Small intestine (tissue), 7 donors: ENCODE measurements at regions not wholly inside any gene's neighbourhood (a gene's known extent, or its start where the extent isn't known, plus 50 kb on each side); places are given as distances from the start of the nearest gene placed in this dataset.

ENCODE experiments used
- DNase-seq, 2 donors: peaks; one replicate each; pipeline versions ENCODE4 v3.0.0 to v3.0.0-alpha.2; 2013
- FAIRE-seq: peaks from 2 replicates; lab custom pipeline; 2012; peaks lifted over from hg19 to GRCh38; lab: Jason Lieb, UNC
- H3K27ac ChIP-seq, 3 donors: one replicate each; pipeline ENCODE4 v1.5.1; 2013; ENCODE audit warnings: low read length in 2 of 3, mild to moderate bottlenecking in 2 of 3, control low read depth in 1 of 3, inconsistent platforms in 1 of 3, low read depth in 1 of 3, moderate library complexity in 1 of 3
- H3K27me3 ChIP-seq, 3 donors: one replicate each; pipeline ENCODE4 v1.6.1; 2013; ENCODE audit warnings: low read length in 3 of 3, inconsistent platforms in 1 of 3; ENCODE audit not compliant: control insufficient read depth in 3 of 3, insufficient read depth in 3 of 3
- H3K36me3 ChIP-seq, 3 donors: one replicate each; pipeline ENCODE4 v1.6.1; 2013; ENCODE audit warnings: low read length in 3 of 3, inconsistent platforms in 1 of 3, low read depth in 1 of 3, mild to moderate bottlenecking in 1 of 3, moderate library complexity in 1 of 3; ENCODE audit not compliant: control insufficient read depth in 3 of 3, insufficient read depth in 2 of 3
- H3K4me1 ChIP-seq, 3 donors: one replicate each; pipeline ENCODE4 v1.6.1; 2013; ENCODE audit warnings: low read length in 2 of 3, inconsistent platforms in 1 of 3, low read depth in 1 of 3, mild to moderate bottlenecking in 1 of 3, moderate library complexity in 1 of 3; ENCODE audit not compliant: control insufficient read depth in 3 of 3, insufficient read depth in 2 of 3
- H3K4me3 ChIP-seq, 3 donors: one replicate each; pipeline ENCODE4 v1.5.1; 2013; ENCODE audit warnings: low read length in 3 of 3, control low read depth in 1 of 3, inconsistent platforms in 1 of 3, low read depth in 1 of 3, mild to moderate bottlenecking in 1 of 3, moderate library complexity in 1 of 3
- H3K9me3 ChIP-seq, 2 donors: one replicate each; pipeline ENCODE4 v1.6.1; 2013; ENCODE audit warnings: low read depth in 1 of 2, low read length in 1 of 2; ENCODE audit not compliant: control insufficient read depth in 2 of 2, insufficient read depth in 1 of 2
- WGBS, 3 donors: extraction: QIAGEN DNeasy Blood & Tissue Kit; methylation state at CpG; one replicate each; pipeline ENCODE4 v1.1.7; 2013; 5-methylcytosine and 5-hydroxymethylcytosine counted together
- donor health status: healthy with polysubstance abuse.
- donor health status: control.
- donor health status: control.
- donor health status: Bipolar disorder and iron deficiency.
- donor health status: healthy.

DNA sequence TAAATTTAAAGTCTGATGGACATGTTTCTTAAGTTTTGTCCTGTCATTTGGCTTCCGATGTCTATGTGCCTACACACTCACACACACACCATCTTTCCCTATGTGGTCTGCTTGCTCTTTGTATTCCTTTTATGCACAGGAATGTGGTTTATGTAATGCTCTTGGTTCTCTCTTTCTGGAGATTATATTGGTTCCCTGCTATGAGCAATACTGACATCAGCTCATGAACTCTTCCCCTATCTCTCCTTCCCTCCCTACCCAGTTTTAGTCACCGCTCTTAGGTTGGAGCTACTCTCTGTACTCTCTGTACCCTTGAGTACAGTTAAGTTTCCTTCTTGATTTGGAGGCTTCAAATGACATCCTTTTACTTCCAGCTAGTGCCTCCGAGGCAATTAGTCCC is 77.9 kb upstream of the MVB12B start:
- peaks cover 0 to 7% of the 10 kb centered on the region in 2 donors for H3K9me3 ChIP-seq
- WGBS, 3 donors = 90 to 91% (median 90%) methylated on average over 3 of the region's 3 CpGs
- no peak for FAIRE-seq

DNA sequence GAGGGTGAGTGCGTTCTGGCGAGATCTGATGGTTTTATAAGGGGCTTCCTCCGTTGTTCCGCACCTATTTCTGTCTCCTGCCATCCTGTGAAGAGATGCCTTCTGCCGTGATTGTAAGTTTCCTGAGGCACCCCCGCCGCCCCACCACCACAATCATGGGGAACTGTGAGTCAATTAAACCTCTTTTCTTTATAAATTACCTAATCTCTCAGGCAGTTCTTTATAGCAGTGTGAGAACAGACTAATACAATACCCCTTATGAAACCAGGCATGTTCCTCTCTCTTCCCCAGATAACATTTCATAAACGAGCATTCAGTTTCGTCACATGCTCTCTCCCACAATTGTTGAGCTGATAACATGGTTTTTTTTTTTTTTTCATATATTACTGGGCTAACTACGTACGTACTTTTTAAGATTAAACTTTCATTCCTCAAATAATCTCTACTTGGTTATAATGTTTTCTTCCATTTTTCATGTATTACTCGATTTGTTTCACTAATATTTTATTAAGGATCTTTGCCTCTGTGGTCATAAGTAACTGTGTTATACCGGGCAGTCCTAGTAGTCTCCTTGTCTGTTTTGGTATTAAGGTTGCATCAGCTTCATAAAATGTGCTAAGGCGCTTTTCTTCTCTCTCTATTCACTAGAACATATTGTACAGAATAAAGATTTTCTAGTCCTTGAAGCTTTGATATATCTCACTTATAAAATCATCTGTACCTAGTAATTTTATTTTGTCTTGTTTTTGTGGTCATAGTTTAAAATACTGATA is 64.9 kb upstream of the MVB12B start:
- Histone ChIP-seq H3K4me1 (no peaks in the 10 kb centered on the region), H3K27me3 (peaks cover 0 to 12% (median 9%) of the 10 kb centered on the region in 3 donors), H3K4me3 (no peak overlapping the region), H3K36me3 (no peaks in the 10 kb centered on the region), H3K27ac (no peak overlapping the region), H3K9me3 (no peaks in the 10 kb centered on the region)
- 54 to 61% (median 60%) methylated on average over 14 of the region's 14 CpGs for WGBS, 3 donors
- DNase-seq = peak in 1 of 2 donors; percentile 6
- no peak for FAIRE-seq

More for the DNA sequence above, 77.9 kb upstream of the MVB12B start:
- H3K36me3 ChIP-seq = no peaks in the 10 kb centered on the region
- H3K27me3 ChIP-seq = no peaks in the 10 kb centered on the region
- H3K27ac ChIP-seq = no peak overlapping the region
- H3K4me3 ChIP-seq = no peak overlapping the region
- DNase-seq = no peak
- no peaks in the 10 kb centered on the region for H3K4me1 ChIP-seq

DNA sequence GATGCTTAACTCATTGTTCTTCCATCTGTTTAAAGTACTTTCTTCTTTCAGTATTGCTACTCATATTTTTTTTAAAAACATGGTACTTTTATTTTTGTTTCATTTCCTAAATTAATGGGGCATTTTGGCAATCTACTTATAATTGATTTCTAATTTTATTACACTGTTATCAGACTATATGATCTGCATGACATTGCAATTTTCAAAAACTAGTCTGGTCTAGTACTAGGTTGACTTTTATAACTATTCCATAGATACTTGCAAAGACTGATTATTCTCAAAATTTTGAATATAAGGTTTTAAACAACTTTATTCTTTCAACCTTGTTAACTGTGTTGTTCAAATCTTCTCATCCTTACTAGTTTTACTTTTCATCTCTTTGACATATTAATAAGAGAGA is 63.9 kb upstream of the MVB12B start:
- no peaks in the 10 kb centered on the region for H3K4me1 ChIP-seq
- FAIRE-seq = peak; percentile 15
- H3K27ac ChIP-seq = no peak overlapping the region
- peaks cover 0 to 16% (median 9%) of the 10 kb centered on the region in 3 donors for H3K27me3 ChIP-seq
- H3K9me3 ChIP-seq = no peaks in the 10 kb centered on the region
- no peak for DNase-seq
- no peak overlapping the region for H3K4me3 ChIP-seq
- no peaks in the 10 kb centered on the region for H3K36me3 ChIP-seq

DNA sequence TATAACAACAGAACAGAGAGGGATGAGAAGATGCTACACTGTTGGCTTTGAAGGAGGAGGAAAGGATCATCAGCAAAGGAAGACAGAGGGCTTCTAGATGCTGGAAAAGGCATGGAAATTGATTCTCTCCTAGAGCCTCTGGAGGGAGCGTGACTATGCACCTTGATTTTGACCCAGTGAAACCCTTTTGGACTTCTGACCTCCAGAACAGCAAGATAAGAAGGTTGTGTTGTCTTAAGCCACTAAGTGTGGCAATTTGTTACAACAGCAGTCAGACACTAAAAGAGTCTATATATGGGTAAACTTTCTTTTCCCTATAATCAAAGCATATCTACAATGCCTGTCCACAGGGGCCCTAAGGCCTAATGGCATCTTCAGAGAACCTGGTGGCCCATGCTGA is 56.1 kb upstream of the MVB12B start:
- Histone ChIP-seq H3K4me1 (peaks cover 0 to 10% (median 0%) of the 10 kb centered on the region in 3 donors), H3K9me3 (peaks cover 0 to 5% of the 10 kb centered on the region in 2 donors), H3K27ac (no peak overlapping the region), H3K36me3 (no peaks in the 10 kb centered on the region), H3K27me3 (peaks cover 0 to 7% (median 7%) of the 10 kb centered on the region in 3 donors), H3K4me3 (no peak overlapping the region)
- 39 to 47% (median 41%) methylated on average over 1 of the region's 1 CpG for WGBS, 3 donors
- FAIRE-seq (no peak), DNase-seq (peak; percentile 21 to 70)

DNA sequence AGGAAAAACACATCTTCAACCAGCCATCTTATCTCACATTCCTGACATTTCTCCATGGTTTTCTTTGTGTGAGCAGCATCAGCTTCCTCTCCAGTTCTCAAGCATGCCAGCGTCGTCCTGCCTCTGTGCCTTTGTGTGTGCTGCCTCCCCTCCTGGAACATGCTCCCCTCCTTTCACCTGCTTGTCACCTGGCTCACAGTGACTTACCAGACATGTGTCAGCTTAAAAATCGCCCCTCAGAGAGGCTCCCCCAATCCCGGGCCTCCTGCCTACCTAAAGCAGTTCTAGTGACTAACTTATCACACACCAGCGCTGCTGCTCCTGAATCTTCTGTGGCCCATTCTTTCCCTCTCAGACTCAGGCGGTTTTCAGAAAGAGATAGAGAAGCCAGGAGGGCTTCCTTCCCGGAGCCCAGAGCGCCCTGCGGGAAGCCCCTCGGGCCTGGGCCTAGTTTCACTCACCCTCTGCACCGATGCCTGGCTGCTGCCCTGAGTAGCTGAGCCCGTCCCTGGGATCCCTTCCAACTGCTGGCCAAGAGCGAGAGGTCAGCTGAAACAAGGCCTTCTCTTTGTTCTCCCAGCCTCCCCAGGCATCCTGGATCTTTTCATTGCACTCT is 51.1 kb upstream of the MVB12B start:
- FAIRE-seq = no peak
- Histone ChIP-seq H3K4me1 (peaks cover 0 to 6% (median 0%) of the 10 kb centered on the region in 3 donors), H3K27ac (no peak overlapping the region), H3K36me3 (no peaks in the 10 kb centered on the region), H3K27me3 (peaks cover 0 to 7% (median 5%) of the 10 kb centered on the region in 3 donors), H3K4me3 (no peak overlapping the region), H3K9me3 (peaks cover 0 to 11% of the 10 kb centered on the region in 2 donors)
- no peak for DNase-seq
- 70 to 72% (median 72%) methylated on average over 13 of the region's 13 CpGs for WGBS, 3 donors

GRCh38 chr9:126276056-126276728 is 50.4 kb upstream of the MVB12B start:
- no peak for DNase-seq
- 89 to 93% (median 91%) methylated on average over 17 of the region's 17 CpGs for WGBS, 3 donors
- Histone ChIP-seq H3K27ac (no peak overlapping the region), H3K4me1 (no peaks in the 10 kb centered on the region), H3K4me3 (no peak overlapping the region), H3K9me3 (peaks cover 0 to 11% of the 10 kb centered on the region in 2 donors), H3K36me3 (no peaks in the 10 kb centered on the region), H3K27me3 (peaks cover 0 to 7% (median 5%) of the 10 kb centered on the region in 3 donors)
- no peak for FAIRE-seq
